ENCODE measurements at regions not wholly inside any gene's neighbourhood (a gene's known extent, or its start where the extent isn't known, plus 50 kb on each side); places are given as distances from the start of the nearest gene placed in this dataset.

DNA sequence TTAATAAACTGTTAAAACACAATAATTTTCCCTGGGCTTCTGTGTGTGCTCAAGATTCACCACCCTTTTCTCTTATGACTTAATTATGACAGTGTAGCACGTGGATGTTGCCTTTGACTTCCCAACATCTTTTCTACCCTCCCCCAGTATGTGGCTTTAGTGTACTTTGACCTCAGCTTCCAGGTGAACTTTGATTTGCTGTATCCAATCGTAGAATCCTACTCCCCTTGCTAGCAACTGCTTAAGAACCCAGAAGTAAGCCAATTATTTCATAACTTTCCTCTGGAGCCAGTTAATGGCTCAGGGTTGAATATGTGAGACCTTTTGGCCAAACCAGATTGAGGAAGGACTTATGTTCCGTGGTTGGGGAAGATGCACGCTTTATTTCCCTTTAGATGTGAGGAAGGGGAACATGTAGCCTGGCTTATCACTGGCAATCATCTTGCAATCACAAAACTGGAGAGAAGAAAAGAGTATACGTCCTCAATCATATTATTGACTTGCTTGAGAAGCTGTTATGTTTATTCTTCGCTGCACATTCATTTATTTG lies 259.6 kb upstream of the ATP2B1 start:
- TF ChIP-seq, protein P1, sequence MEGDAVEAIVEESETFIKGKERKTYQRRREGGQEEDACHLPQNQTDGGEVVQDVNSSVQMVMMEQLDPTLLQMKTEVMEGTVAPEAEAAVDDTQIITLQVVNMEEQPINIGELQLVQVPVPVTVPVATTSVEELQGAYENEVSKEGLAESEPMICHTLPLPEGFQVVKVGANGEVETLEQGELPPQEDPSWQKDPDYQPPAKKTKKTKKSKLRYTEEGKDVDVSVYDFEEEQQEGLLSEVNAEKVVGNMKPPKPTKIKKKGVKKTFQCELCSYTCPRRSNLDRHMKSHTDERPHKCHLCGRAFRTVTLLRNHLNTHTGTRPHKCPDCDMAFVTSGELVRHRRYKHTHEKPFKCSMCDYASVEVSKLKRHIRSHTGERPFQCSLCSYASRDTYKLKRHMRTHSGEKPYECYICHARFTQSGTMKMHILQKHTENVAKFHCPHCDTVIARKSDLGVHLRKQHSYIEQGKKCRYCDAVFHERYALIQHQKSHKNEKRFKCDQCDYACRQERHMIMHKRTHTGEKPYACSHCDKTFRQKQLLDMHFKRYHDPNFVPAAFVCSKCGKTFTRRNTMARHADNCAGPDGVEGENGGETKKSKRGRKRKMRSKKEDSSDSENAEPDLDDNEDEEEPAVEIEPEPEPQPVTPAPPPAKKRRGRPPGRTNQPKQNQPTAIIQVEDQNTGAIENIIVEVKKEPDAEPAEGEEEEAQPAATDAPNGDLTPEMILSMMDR (conservative IDR thresholded peaks at IDR 0.05 in 1 of 2, IDR thresholded peaks at IDR 0.05 in 1 of 2; ENCODE audit: extremely low read depth in 1 of 2, insufficient read depth in 1 of 2, low read depth in 1 of 2, low read length in 2 of 2) = no peak
- TF ChIP-seq EZH2 (IDR thresholded peaks at IDR 0.05; ENCODE audit: borderline replicate concordance, low read length) = no peak
